ENCODE measurements at regions not wholly inside any gene's neighbourhood (a gene's known extent, or its start where the extent isn't known, plus 50 kb on each side); places are given as distances from the start of the nearest gene placed in this dataset.
"Not testable (repeated sequence)": the region's sequence is repeated elsewhere in the genome, so short reads cannot be mapped to it uniquely, and the experiment has no call there.

DNA sequence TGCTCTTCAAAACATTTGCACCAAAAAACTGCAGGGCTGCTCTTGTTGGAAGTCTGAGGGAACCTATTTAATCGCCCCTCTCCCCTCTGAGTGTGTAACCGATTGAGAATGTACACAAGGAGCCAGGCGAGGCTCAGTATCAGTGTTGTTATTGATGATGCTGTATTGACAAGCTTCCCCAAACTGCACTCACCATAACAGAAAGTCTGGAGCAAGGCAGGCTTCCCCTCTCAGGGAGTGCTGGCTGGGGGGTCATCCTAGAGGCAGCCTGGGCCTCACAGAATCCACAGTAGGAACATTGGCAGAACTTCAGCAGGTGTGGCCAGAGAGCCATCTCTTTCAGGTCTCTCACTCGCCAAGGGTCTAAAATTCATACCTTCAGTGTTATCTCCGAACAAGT lies 58.1 kb upstream of the TUNAR start:
- DNase-seq (ENCODE audit: low read depth in 2 of 2) = no peak

DNA sequence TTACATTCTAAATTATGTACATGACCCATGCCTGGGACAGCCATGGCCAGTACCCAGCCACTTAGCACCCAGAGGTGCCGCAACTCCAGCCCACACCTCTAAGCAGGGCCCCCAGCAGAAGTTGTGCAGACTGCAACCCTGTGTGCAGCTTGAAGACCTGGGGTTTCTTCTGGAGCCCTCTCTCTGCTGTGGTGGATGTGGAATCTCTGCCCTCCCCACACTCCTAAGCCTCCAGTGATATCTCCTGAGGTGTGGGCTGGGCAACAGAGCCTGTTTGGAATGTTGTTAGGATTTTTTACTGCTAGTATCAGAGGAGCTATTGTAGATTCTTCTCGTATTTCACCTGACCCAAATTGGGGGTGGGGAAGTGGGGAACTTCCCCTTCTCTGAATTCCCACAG lies 59.4 kb upstream of the TUNAR start:
- DNase-seq (ENCODE audit: low read depth in 2 of 2) = no peak

DNA sequence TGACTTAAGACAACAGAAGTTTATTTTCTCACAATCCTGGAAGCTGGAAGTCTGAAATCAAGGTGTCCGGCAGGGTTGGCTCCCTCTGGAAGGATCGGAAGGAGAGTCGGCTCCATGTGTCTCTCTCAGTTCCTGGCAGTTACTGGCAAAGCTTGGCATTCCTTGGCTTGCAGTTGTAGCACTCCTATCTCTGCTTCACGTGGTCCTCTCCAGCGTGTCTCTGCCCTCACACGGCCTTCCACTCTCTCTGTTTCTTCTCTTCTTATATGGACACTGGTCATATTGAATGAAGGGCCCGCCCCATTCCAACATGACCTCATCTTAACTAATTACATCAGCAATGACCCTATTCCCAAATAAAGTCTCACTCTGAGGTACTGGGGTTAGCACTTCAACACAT lies 60.1 kb upstream of the TUNAR start:
- no peak for DNase-seq (ENCODE audit: low read depth in 2 of 2)

DNA sequence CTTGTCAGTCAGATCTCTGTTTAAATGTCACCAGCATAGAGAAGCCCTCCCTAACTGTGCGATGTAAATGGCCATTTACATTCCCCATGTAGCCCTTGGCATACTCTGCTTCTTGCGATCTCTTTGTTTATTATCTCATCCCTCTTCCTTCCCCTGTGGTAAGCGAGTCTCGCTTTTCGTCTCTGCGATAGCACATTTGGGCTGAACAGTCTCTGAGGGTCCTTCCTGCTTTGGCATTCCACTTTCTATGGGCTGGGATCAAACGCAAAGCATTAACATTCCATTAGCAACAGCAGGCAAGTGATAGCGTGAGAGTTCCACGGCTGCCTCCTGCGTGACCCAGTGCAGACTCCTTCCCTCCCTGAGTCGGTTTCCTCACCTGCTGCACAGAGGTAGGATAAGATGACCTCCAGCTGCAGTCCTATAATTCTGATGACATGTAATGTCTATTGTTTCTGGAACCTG lies 61.4 kb upstream of the TUNAR start:
- no peak for DNase-seq (ENCODE audit: low read depth in 2 of 2)

DNA sequence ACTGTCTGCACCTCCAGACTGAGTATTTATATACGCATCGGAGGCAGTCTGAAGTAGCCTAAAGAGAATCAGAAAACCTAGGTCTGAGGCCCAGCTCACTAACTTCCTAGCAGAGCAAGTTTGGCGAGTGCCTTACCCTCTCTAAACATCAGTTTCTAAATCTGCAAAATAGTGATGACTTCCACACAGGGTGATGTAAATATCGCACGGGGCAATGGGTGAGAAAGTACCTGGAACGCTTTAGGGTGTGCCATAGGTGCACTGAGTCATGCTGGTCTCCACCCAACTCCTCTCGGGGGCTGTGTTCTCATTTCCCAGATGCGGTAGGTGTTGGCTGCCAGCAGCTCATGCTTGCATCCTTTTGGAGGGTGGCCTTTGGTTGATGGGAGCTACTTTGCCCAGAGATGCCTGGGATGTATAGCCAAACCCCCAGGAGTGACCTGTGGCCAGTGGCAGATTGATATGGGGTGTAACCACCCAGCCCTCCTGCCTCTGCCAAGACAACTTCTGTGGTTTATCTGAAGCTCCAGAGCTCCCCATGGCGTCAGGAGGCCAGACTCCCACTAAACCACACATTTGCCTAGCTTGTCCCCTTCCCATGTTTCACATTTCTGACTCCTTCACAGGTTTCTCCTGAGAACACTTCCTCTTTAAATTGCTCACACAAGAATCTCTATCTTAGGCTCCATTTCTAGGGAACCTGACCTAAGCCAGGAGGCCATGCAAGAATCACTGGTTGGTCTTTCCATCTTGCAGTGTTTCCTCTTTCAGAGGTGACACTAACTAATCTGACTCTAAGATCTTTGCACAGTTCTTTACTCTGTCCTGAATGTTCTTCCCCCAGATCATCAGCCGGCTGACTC lies 62.0 kb upstream of the TUNAR start:
- no peak for DNase-seq (ENCODE audit: low read depth in 2 of 2)

DNA sequence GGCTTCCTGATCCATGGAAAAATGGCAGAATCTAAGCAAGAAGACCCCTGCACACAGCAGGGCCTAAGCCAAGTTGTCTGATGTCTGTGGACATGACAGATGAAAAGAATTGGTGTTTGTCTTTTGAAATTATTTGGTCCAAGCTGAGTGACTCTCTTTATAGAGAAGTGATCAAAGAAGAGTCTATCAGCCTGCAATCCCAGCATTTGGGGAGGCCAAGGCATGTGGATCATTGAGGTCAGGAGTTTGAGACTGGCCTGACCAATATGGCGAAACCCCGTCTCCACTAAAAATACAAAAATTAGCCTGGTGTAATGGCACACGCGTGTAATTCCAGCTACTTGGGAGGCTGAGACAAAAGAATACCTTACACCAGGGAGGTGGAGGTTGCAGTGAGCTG lies 64.8 kb upstream of the TUNAR start:
- DNase-seq (ENCODE audit: low read depth in 2 of 2) = no peak

DNA sequence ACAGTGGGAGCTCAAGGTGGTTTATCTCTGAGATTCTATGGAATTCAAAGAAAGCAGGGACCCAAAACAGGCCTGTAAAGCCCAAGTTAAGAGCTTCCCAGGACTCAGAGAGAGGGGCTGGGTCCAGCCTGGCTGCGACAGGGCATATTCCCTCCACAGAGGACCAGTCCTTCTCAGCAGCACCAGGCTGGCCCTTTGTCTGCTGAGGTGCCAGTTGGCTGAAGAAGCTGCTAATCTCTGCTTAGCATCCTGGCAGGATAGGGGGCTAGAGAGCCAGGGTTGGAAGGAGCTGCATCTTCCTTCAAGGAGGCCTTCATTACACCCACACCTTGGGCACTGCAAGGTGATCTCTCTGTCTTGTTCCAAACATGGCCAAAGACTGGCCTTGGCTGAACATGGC lies 68.3 kb upstream of the TUNAR start:
- DNase-seq (ENCODE audit: low read depth in 2 of 2) = no peak

DNA sequence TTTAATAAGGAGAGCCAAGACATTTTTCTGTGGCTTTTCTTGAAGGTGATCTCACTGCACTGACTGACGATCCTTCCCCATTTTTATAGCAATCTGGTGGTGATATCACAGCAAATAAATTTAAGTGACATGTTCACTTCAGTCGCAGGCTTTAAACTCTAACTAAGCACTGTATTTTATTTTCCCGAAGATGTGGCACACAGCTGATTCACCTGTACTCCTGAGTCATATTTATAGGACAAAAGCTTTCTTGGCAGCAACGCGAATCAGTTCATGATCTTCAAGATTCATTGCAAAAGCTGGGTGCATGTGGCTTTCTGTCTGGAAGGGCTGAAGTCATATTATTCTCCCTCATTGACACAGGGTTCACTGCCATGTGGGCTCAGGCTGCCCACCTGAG lies 79.8 kb upstream of the TUNAR start:
- DNase-seq (ENCODE audit: low read depth in 2 of 2) = no peak

DNA sequence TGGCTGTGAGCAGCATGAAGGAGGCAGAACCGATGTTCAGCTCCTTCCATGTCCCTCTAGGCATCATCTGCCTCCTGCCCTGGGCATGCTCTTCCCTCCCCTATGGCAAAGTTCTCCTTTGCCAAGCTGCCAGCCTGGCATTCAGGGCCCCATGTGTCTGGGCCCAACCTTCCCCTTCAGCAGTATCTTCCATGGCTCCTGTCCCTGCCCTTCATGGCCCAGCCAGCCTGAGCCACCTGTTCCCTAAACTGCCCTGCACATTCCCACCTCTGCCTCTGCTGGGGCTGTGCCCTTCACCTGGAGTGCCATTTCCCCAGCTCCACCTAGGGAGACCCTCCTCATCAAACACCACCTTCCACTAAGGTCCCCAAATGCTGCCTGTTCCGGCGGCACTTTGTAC lies 74.0 kb upstream of the TCL1A start:
- no peak for DNase-seq (ENCODE audit: low read depth in 2 of 2)

DNA sequence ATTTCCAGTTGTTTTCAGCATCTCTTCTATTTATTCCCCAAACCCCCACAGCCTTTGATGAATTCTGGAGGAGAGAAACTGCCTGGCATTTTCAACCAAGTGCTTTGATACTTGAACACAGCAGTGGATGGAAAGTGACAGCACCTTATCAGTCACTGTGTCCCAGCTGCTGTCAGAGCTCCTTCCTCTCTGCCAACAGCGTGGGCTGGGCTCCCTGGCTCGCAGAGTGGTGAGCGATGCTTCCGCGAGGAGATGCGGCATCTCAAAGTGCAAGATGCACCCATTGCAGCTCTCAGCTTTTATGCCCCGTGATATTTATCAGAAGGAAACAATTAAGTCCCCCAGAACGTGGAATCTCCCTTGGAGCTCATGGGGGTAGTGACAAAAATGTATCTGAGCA lies 72.6 kb upstream of the TCL1A start:
- DNase-seq (ENCODE audit: low read depth in 2 of 2) = no peak

DNA sequence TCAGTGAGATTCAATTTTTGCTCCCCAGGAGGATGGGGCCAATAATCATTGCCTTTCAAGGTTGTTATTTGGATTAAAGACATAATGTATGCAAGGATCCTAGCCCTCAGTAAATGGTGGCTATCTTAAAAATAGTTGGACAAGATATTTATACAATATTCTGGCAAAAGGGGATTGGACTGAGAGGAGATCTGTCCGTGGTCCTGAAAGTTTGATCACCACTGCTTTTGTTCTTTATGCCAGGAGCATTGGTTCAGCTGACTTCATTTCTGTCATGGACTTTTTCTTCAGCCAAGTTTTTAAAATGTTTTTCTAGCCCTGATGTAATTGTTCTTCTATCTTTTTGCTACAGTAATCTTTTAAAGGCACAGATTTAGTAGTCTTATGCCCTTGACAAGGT lies 70.2 kb upstream of the TCL1A start:
- no peak for DNase-seq (ENCODE audit: low read depth in 2 of 2)

DNA sequence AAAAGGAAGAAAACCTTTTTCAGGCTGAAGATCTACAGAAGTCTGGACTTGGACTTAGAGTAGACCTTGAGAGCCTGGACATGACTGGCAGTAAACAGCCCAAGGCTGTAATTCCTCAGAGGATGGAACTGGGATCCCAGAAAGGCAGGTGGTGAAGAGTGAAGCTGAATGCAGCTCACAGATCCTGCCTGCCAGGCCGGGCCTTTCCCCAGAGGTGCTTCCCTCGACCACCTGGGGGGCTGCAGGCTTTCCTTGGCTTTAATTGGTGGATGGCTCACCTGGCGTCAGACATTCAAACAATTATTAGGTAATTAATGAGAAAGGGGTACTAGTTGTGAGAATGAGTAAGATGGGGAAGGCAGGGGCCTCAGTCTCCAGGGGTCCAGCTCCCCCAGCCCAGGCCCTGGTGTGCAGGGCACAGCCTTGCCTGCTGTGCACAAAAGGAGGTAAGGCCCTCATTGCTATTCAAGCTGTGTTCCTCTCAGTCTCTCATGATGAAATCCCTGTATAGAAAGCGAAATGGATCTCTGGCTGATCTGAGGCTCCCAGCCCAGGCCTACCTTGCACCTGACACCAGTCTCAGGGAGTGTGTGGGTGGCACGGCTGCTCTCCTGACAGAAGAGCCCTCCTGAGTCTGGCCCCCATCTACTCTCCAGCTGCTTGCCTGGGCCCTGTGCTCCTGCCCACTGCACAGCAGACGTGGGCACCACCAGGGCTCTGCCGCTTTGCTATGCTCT lies 63.0 kb upstream of the TCL1A start:
- DNase-seq (ENCODE audit: low read depth in 2 of 2) = no peak

DNA sequence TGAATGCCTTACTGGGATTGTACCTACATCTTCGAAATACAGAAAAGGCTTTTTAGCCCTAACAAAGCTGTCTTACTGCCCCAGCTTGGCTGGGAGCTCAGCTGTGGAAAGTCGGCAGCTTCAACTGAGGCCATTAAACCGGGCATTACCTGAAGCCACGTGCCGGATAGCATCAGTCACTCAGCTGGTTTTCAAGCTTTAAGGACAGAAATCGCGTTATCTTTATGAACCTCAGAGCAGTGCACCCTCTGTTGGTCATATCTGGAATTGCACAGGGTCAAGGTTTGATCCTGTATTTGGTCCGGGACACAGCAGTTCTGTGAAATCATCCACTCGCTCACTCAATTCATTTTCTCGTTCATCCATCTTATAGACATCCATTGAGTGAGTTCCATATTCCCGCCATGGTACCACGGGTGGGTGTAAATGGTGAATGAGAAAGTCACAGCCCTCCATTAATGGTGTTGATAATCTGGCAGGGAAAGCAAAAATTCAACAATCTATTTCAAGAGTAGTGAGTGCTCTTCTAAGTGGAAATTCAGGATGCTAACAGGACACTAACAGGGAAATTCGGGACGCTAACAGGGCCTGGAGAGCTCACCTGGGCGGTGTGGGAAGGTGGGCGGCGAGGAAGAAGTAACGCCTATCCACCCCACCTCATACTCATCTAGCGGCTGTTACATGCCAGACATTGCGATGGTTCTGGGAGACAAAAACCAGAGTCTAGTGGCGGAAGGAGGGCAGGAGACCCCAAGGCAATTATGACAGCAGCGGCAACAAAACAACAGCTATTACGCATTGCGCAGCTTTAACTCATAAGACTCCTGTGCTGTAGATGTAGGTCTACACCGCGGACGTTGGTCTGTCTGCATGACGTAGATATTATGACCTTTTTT lies 60.6 kb upstream of the TCL1A start:
- DNase-seq (ENCODE audit: low read depth in 2 of 2) = peak; percentile 43 to 47

DNA sequence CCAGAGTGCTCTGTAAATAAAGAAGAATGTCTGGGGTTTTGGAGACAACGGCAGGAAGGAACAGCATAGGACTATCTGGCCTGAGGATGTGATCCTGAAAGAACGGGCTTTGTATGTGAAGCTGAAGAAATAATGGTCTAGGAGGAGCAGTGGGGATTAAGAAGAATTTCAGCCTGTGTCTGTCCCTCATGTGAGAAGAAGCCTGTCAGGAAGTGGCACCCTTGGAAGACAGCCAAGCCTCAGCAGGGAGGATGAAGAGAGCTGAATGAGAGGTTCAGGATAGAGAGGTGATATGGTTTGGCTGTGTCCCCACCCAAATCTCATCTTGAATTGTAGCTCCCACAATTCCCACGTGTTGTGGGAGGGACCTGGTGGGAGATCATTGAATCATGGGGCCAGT lies 56.9 kb upstream of the TCL1A start:
- no peak for DNase-seq (ENCODE audit: low read depth in 2 of 2)

DNA sequence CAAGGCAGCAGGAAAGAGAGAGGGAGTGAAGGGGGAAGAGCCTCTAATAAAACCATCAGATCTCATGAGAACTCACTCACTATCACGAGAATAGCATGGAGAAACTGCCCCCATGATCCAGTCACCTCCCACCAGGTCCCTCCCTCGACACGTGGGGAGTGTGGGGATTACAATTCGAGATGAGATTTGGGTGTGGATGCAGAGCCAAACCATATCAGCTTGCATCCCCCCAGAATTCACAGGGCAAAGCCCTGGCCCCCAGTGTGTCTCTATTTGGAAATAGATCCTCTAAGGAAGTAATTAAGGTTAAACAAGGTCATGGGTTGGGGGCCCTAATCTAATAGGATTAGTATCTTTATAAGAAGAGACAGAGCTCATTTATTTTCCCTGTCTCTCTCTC lies 56.1 kb upstream of the TCL1A start:
- DNase-seq (ENCODE audit: low read depth in 2 of 2) = no peak

DNA sequence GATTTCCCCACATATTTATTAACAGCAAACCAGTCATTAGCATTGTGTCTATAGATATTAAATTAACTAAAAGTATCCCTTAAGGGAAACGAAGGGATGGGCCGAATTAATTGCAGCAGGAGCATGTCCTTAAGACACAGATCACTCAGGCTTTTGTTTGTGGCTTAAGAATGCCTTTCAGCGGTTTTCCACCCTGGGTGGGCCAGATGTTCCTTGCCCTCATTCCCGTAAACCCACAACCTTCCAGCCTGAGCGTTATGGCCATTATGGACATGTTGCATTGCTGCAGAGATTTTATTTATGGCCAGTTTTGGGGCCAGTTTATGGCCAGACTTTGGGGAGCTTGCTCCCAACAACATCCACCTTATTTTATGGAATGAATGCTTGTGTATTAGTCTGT lies 55.5 kb upstream of the TCL1A start:
- not testable (repeated sequence) for DNase-seq (ENCODE audit: low read depth in 2 of 2)

DNA sequence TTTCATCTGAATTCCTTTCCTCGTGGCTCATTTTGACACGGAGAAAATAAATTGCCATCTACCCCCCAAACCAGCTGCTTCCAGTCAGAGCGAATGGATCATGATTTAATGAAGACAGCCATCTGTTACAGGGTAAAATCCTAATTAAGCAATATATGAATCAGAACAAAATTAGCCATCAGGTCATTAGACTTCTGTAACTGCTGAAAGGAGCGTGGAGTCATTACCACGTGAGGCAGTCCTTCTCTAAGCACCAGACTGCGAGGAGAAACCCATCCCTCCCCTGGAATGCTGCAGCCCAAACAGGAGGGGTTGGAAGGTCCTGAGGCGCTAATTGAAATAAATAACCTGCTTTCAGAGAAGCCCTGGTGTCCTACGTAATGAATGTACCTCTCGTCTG lies 51.1 kb upstream of the TCL1A start:
- DNase-seq (ENCODE audit: low read depth in 2 of 2) = no peak

DNA sequence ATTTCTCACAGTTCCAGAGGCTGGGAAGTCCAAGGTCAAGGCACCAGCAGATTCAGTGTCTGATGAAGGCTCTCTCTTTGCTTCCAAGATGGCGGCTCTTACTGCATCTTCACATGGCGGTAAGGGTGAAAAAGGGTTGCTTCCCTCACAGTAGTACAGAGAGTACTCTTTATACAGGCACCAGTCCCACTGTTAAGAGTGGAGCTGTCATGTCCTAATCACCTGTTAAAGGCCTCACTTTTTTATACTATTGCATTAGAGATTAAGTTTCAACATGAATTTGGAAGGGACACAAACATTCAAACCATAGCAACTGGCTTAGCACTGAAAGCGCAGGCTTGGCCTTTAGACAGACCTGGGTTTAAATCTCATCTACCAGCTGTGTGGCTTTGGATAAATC lies 50.0 kb upstream of the TCL1A start:
- DNase-seq (ENCODE audit: low read depth in 2 of 2) = no peak

Measured in activated CD4-positive, alpha-beta T cell treated with anti-CD3 and anti-CD28 coated beads for 24 hours (primary cell).